ENCODE measurements at regions not wholly inside any gene's neighbourhood (a gene's known extent, or its start where the extent isn't known, plus 50 kb on each side); places are given as distances from the start of the nearest gene placed in this dataset.

DNA sequence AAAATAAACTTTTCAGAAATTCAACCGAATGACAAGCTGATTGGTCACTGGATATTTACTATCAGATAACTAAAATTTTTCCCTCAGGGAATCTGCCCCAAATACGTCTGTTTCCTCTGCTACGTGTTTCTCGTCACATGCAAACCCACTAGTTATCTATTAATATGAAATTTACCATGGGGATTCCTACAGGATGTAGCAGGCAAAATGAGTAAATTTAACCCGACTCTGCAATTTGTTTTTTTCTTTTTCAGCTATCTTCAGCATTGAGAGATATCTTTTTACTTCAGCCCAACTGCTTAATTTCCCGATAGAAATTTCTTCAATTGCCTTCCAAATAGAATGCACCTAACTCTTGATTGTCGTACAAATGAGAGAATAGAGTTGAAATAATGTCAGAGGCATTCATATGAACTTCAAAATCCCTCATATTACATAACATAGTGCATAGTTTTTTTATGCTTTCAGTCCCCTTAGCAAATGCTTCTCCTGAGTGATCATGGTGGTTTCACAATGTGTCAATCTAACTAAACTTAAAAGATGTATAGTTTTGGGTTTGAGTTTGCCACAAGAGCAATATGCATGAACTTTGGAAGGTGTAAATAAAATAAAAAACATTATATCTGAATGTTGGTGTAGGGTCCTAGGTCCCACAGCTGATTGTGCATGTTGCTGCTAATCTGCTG is 913.1 kb upstream of the GRIA3 start:
- TF ChIP-seq, protein P1, sequence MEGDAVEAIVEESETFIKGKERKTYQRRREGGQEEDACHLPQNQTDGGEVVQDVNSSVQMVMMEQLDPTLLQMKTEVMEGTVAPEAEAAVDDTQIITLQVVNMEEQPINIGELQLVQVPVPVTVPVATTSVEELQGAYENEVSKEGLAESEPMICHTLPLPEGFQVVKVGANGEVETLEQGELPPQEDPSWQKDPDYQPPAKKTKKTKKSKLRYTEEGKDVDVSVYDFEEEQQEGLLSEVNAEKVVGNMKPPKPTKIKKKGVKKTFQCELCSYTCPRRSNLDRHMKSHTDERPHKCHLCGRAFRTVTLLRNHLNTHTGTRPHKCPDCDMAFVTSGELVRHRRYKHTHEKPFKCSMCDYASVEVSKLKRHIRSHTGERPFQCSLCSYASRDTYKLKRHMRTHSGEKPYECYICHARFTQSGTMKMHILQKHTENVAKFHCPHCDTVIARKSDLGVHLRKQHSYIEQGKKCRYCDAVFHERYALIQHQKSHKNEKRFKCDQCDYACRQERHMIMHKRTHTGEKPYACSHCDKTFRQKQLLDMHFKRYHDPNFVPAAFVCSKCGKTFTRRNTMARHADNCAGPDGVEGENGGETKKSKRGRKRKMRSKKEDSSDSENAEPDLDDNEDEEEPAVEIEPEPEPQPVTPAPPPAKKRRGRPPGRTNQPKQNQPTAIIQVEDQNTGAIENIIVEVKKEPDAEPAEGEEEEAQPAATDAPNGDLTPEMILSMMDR (IDR thresholded peaks at IDR 0.05; ENCODE audit: low read depth, low read length) = no peak
- TF ChIP-seq EZH2phosphoT487 (IDR thresholded peaks at IDR 0.05; ENCODE audit: low read depth) = no peak
